Esophagus squamous epithelium (tissue), 5 donors: ENCODE measurements at regions not wholly inside any gene's neighbourhood (a gene's known extent, or its start where the extent isn't known, plus 50 kb on each side); places are given as distances from the start of the nearest gene placed in this dataset.

ENCODE experiments used
- DNase-seq: peaks from one replicate; lab custom pipeline; 2025; lab: John Stamatoyannopoulos, UW
- H3K27ac ChIP-seq, 4 donors: fragments of 200-600 bp; sonication (generic); one replicate each; pipeline ENCODE4 v1.5.1; 2016 to 2019; ENCODE audit warnings: mild to moderate bottlenecking in 1 of 4
- H3K27me3 ChIP-seq, 4 donors: fragments of 200-600 bp; sonication (generic); 1 replicate in 3 of 4; 2 replicates in 1 of 4; pipeline versions ENCODE4 v1.5.1 to v1.6.0; 2017 to 2021; ENCODE audit warnings: antibody characterized with exemption in 1 of 4
- H3K36me3 ChIP-seq, 3 donors: fragments of 200-600 bp; sonication (generic); one replicate each; pipeline ENCODE4 v1.5.1; 2016 to 2019
- H3K4me1 ChIP-seq, 3 donors: fragments of 200-600 bp; sonication (generic); one replicate each; pipeline ENCODE4 v1.5.1; 2017 to 2019
- H3K4me3 ChIP-seq, 4 donors: fragments of 200-600 bp; sonication (generic); 1 replicate in 3 of 4; 2 replicates in 1 of 4; pipeline ENCODE4 v1.5.1; 2016 to 2019; ENCODE audit warnings: mild to moderate bottlenecking in 2 of 4, moderate library complexity in 1 of 4
- H3K9me3 ChIP-seq, 3 donors: fragments of 200-600 bp; sonication (generic); one replicate each; pipeline ENCODE4 v1.5.1; 2016 to 2019
- CTCF ChIP-seq, 6 experiments: fragments of 450-650 bp in 4 of 6; fragments of 200-600 bp in 2 of 6; sonication (generic) in 2 of 6; IDR thresholded peaks; one replicate each; pipeline ENCODE4 v1.5.1; 2016 to 2019; ENCODE audit warnings: antibody characterized with exemption in 6 of 6, mild to moderate bottlenecking in 4 of 6, moderate library complexity in 4 of 6
- POLR2A ChIP-seq, 4 donors: fragments of 450-650 bp; IDR thresholded peaks; one replicate each; pipeline ENCODE4 v1.6.1; 2017; ENCODE audit warnings: antibody characterized with exemption in 4 of 4, mild to moderate bottlenecking in 4 of 4, moderate library complexity in 3 of 4
- WGBS, 2 donors: methylation state at CpG; one replicate each; pipeline ENCODE4 v1.1.5; 2018; 5-methylcytosine and 5-hydroxymethylcytosine counted together
- intact Hi-C: fragments of 100-400 bp; cut with DNase I; formaldehyde crosslinking; loops from one replicate; pipeline ENCODE4 v1.15.0; 2022
- donor health status: DM: yes; HTN: yes; CAD: no.

DNA sequence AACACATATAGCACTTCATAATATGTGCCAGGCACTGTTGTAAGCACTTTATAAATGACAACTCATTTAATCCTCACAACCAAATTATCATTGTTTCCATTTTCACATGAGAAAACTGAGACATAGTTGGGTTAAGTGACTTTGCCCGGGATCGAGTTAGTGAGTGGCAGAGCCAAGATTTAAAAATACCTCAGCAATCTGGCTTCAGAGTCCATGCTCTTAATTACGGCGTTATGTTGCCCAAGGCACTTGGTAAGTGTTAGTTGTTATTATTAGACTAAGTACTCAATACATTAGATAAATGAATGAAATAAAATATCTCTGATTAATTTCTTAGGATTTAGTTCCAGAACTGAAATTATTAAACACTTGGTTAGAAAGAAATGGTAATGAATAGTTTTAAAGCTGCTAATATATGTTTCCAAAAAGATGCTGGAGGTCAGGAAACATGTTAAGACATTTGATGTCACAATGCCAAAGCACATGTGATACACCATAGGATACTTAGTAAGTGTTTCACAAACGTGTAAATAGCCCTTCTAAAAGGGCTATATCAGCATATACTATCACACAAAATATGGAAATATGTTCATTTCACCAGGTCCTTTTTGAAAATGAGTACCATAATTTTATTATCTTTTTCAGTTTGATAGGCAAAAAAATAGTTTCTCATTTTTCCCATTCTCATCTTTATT lies 301.9 kb downstream of the GPAT3 start:
- Histone ChIP-seq H3K27me3 (no peaks in the 10 kb centered on the region), H3K36me3 (no peaks in the 10 kb centered on the region), H3K4me3 (no peak overlapping the region), H3K27ac (no peak overlapping the region), H3K9me3 (no peaks in the 10 kb centered on the region), H3K4me1 (no peaks in the 10 kb centered on the region)
- intact Hi-C loops, result no loop called here
- 26 to 30% methylated on average over 5 of the region's 5 CpGs for whole genome bisulfite sequencing, 2 donors
- DNase-seq, result no peak
- TF ChIP-seq POLR2A (IDR thresholded peaks at IDR 0.05), result no peak
- TF ChIP-seq CTCF (IDR thresholded peaks at IDR 0.05), result no peak

DNA sequence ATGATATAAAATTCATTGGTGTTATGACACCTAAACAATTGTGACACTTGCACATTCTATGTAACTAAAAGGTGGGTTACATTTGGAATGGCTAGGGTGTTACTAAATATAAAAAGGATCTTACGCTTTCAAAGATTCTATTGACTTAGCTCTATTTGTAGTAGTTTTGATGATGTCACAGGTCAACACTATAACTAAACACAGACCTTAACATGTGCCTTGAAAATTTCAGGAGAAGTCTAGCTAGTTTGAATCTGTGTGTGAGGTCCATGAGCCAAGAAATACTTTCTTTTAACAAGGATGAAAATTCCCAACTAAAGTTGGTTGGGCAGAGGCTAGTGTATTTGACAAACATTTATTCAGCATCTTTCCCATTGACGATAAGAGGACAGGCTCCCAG lies 298.0 kb downstream of the GPAT3 start:
- intact Hi-C loops, result no loop called here
- TF ChIP-seq CTCF (IDR thresholded peaks at IDR 0.05), result no peak
- TF ChIP-seq POLR2A (IDR thresholded peaks at IDR 0.05), result no peak
- no peak for DNase-seq
- H3K27me3 ChIP-seq, result no peaks in the 10 kb centered on the region
- H3K9me3 ChIP-seq, result no peaks in the 10 kb centered on the region
- no peaks in the 10 kb centered on the region for H3K4me1 ChIP-seq
- WGBS, 2 donors, result 70 to 75% methylated on average over 2 of the region's 2 CpGs
- no peak overlapping the region for H3K27ac ChIP-seq
- no peak overlapping the region for H3K4me3 ChIP-seq
- H3K36me3 ChIP-seq, result no peaks in the 10 kb centered on the region

- no peak for DNase-seq
- no peaks in the 10 kb centered on the region for H3K9me3 ChIP-seq
- no peaks in the 10 kb centered on the region for H3K27me3 ChIP-seq
- TF ChIP-seq CTCF (IDR thresholded peaks at IDR 0.05) (no peak), POLR2A (IDR thresholded peaks at IDR 0.05) (no peak)
- 72 to 86% methylated on average over 4 of the region's 4 CpGs for WGBS, 2 donors
- no peaks in the 10 kb centered on the region for H3K4me1 ChIP-seq
- intact Hi-C loops, result no loop called here
- no peak overlapping the region for H3K27ac ChIP-seq
- no peak overlapping the region for H3K4me3 ChIP-seq
- no peaks in the 10 kb centered on the region for H3K36me3 ChIP-seq
Measured at GRCh38 chr4:83832110-83832825, 296.4 kb downstream of the GPAT3 start.

DNA sequence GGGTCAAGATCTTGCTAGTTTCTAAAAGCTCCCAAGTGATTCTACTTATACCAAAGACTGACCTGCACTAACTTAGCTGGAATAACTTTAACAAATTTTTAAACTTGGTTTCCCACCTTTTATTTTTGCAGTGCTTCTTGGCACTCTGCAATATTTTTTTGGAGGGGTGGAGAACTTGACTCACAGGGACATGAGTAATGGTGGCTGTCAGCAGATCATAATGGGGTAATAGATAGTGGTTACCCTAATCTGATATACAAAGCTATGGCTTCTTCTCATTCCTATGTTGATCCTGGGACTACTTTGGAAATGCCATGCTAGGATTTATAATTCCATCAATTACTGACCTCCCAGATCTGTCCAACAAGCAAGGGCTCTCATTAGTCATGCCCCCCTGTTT lies 295.7 kb downstream of the GPAT3 start:
- no peaks in the 10 kb centered on the region for H3K27me3 ChIP-seq
- H3K4me3 ChIP-seq, result no peak overlapping the region
- no peak for TF ChIP-seq POLR2A (IDR thresholded peaks at IDR 0.05)
- no peaks in the 10 kb centered on the region for H3K36me3 ChIP-seq
- no peaks in the 10 kb centered on the region for H3K9me3 ChIP-seq
- no peaks in the 10 kb centered on the region for H3K4me1 ChIP-seq
- no peak overlapping the region for H3K27ac ChIP-seq
- no peak for DNase-seq
- intact Hi-C loops, result no loop called here

DNA sequence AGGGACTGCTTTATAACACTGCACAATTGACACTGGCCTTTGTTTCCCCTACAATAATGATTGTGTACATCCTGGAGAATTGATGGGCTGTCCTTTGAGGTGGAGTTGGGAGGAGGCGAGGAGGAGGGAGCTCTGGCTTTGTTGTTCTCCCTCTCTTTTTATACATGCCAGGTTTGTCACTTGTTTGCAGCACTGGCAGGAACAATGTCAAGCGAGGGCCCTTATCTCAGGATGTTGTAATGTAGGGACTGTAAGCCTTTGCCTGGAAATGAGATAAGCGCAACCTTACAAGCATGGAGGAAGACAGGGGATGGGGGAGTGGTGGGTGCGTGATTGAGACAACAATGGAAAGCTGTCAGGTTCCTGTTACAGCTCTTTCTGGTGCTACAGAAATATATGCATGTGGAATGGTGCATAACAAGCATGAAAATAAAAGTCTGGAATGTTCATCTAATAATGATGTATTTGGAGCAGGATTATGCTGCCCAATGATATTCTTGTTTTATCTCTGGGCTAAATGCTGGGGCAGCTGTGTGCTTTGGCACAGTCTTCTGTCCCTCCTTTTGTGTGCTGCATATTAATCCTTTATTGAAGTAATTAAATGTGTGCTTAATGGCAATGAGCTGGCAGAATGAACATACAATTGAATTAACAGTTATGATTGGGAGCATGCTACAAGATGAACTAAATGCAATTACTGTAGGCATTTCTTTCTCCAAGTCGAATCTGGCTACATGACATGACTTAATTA lies 294.4 kb downstream of the GPAT3 start:
- WGBS, 2 donors, result 58 to 67% methylated on average over 5 of the region's 5 CpGs
- Histone ChIP-seq H3K4me3 (no peak overlapping the region), H3K9me3 (no peaks in the 10 kb centered on the region), H3K36me3 (no peaks in the 10 kb centered on the region), H3K27ac (no peak overlapping the region), H3K27me3 (no peaks in the 10 kb centered on the region), H3K4me1 (no peaks in the 10 kb centered on the region)
- TF ChIP-seq CTCF (IDR thresholded peaks at IDR 0.05) (no peak), POLR2A (IDR thresholded peaks at IDR 0.05) (no peak)
- intact Hi-C loops, result no loop called here
- no peak for DNase-seq
